ENCODE measurements at regions not wholly inside any gene's neighbourhood (a gene's known extent, or its start where the extent isn't known, plus 50 kb on each side); places are given as distances from the start of the nearest gene placed in this dataset.

- Mint-ChIP-seq H3K4me3 (no peak overlapping the region), H3K27ac (no peak overlapping the region), H3K4me1 (no peaks in the 10 kb centered on the region), H3K27me3 (peaks cover 15% of the 10 kb centered on the region), H3K9me3 (peaks cover 7 to 19% of the 10 kb centered on the region in 2 donors)
- ATAC-seq (no peak), DNase-seq (no peak)
Measured at GRCh38 chr4:155521382-155521781, 144.6 kb upstream of the MAP9 start.

- Mint-ChIP-seq H3K27ac (no peak overlapping the region), H3K4me3 (no peak overlapping the region), H3K9me3 (no peaks in the 10 kb centered on the region), H3K27me3 (peaks cover 7% of the 10 kb centered on the region), H3K4me1 (no peaks in the 10 kb centered on the region)
- DNase-seq (no peak), ATAC-seq (no peak)
Measured at GRCh38 chr4:155515444-155516075, 138.8 kb upstream of the MAP9 start.

GRCh38 chr4:155514628-155515027 lies 137.9 kb upstream of the MAP9 start:
- no peaks in the 10 kb centered on the region for H3K9me3 Mint-ChIP-seq
- DNase-seq (no peak), ATAC-seq (no peak)
- no peak overlapping the region for H3K27ac Mint-ChIP-seq
- H3K4me1 Mint-ChIP-seq = no peaks in the 10 kb centered on the region
- peaks cover 7% of the 10 kb centered on the region for H3K27me3 Mint-ChIP-seq
- H3K4me3 Mint-ChIP-seq = no peak overlapping the region

- DNase-seq (no peak), ATAC-seq (no peak)
- H3K9me3 Mint-ChIP-seq = no peaks in the 10 kb centered on the region
- no peak overlapping the region for H3K27ac Mint-ChIP-seq
- peaks cover 7% of the 10 kb centered on the region for H3K27me3 Mint-ChIP-seq
- no peaks in the 10 kb centered on the region for H3K4me1 Mint-ChIP-seq
- no peak overlapping the region for H3K4me3 Mint-ChIP-seq
Measured at GRCh38 chr4:155512817-155513216, 136.1 kb upstream of the MAP9 start.

GRCh38 chr4:155512046-155512445 lies 135.3 kb upstream of the MAP9 start:
- Mint-ChIP-seq H3K9me3 (no peaks in the 10 kb centered on the region), H3K4me1 (no peaks in the 10 kb centered on the region), H3K27me3 (peaks cover 7% of the 10 kb centered on the region), H3K27ac (no peak overlapping the region), H3K4me3 (no peak overlapping the region)
- DNase-seq (no peak), ATAC-seq (no peak)

- DNase-seq (no peak), ATAC-seq (no peak)
- Mint-ChIP-seq H3K4me1 (no peaks in the 10 kb centered on the region), H3K27me3 (peaks cover 7% of the 10 kb centered on the region), H3K27ac (no peak overlapping the region), H3K9me3 (no peaks in the 10 kb centered on the region), H3K4me3 (no peak overlapping the region)
Measured at GRCh38 chr4:155510771-155511170, 134.0 kb upstream of the MAP9 start.

- no peak overlapping the region for H3K27ac Mint-ChIP-seq
- H3K27me3 Mint-ChIP-seq = peaks cover 4% of the 10 kb centered on the region
- ATAC-seq = no peak
- no peak for DNase-seq
- no peaks in the 10 kb centered on the region for H3K4me1 Mint-ChIP-seq
- H3K9me3 Mint-ChIP-seq = no peaks in the 10 kb centered on the region
- H3K4me3 Mint-ChIP-seq = no peak overlapping the region
Measured at GRCh38 chr4:155509555-155509954, 132.8 kb upstream of the MAP9 start.

- ATAC-seq = no peak
- no peaks in the 10 kb centered on the region for H3K4me1 Mint-ChIP-seq
- no peak for DNase-seq
- no peaks in the 10 kb centered on the region for H3K27me3 Mint-ChIP-seq
- H3K9me3 Mint-ChIP-seq = no peaks in the 10 kb centered on the region
- H3K27ac Mint-ChIP-seq = no peak overlapping the region
- H3K4me3 Mint-ChIP-seq = no peak overlapping the region
Measured at GRCh38 chr4:155506745-155507144, 130.0 kb upstream of the MAP9 start.

- Mint-ChIP-seq H3K4me1 (no peaks in the 10 kb centered on the region), H3K4me3 (no peak overlapping the region), H3K27ac (no peak overlapping the region), H3K27me3 (no peaks in the 10 kb centered on the region), H3K9me3 (no peaks in the 10 kb centered on the region)
- ATAC-seq (no peak), DNase-seq (no peak)
Measured at GRCh38 chr4:155505321-155505720, 128.6 kb upstream of the MAP9 start.

GRCh38 chr4:155497306-155497705 lies 120.5 kb upstream of the MAP9 start:
- H3K27me3 Mint-ChIP-seq = peaks cover 8% of the 10 kb centered on the region
- no peak overlapping the region for H3K4me3 Mint-ChIP-seq
- no peak overlapping the region for H3K27ac Mint-ChIP-seq
- no peaks in the 10 kb centered on the region for H3K4me1 Mint-ChIP-seq
- H3K9me3 Mint-ChIP-seq = no peaks in the 10 kb centered on the region
- ATAC-seq = no peak
- no peak for DNase-seq

GRCh38 chr4:155496294-155496626 lies 119.5 kb upstream of the MAP9 start:
- Mint-ChIP-seq H3K27ac (no peak overlapping the region), H3K9me3 (no peaks in the 10 kb centered on the region), H3K4me1 (no peaks in the 10 kb centered on the region), H3K4me3 (no peak overlapping the region), H3K27me3 (peaks cover 8% of the 10 kb centered on the region)
- DNase-seq = no peak
- ATAC-seq = no peak

GRCh38 chr4:155495572-155496293 lies 119.0 kb upstream of the MAP9 start:
- no peaks in the 10 kb centered on the region for H3K9me3 Mint-ChIP-seq
- no peak overlapping the region for H3K27ac Mint-ChIP-seq
- no peak for ATAC-seq
- H3K4me1 Mint-ChIP-seq = no peaks in the 10 kb centered on the region
- H3K27me3 Mint-ChIP-seq = peaks cover 8% of the 10 kb centered on the region
- H3K4me3 Mint-ChIP-seq = no peak overlapping the region
- no peak for DNase-seq

- DNase-seq = no peak
- no peak for ATAC-seq
- Mint-ChIP-seq H3K27ac (no peak overlapping the region), H3K4me1 (no peaks in the 10 kb centered on the region), H3K27me3 (peaks cover 8% of the 10 kb centered on the region), H3K4me3 (no peak overlapping the region), H3K9me3 (no peaks in the 10 kb centered on the region)
Measured at GRCh38 chr4:155494037-155494718, 117.4 kb upstream of the MAP9 start.

GRCh38 chr4:155491336-155492120 lies 114.8 kb upstream of the MAP9 start:
- peaks cover 8% of the 10 kb centered on the region for H3K27me3 Mint-ChIP-seq
- H3K4me1 Mint-ChIP-seq = no peaks in the 10 kb centered on the region
- H3K9me3 Mint-ChIP-seq = no peaks in the 10 kb centered on the region
- ATAC-seq = no peak
- no peak for DNase-seq
- H3K4me3 Mint-ChIP-seq = no peak overlapping the region
- no peak overlapping the region for H3K27ac Mint-ChIP-seq

GRCh38 chr4:155489271-155489670 lies 112.5 kb upstream of the MAP9 start:
- Mint-ChIP-seq H3K4me1 (no peaks in the 10 kb centered on the region), H3K9me3 (no peaks in the 10 kb centered on the region), H3K27me3 (no peaks in the 10 kb centered on the region), H3K4me3 (no peak overlapping the region), H3K27ac (no peak overlapping the region)
- DNase-seq = no peak
- no peak for ATAC-seq

- no peaks in the 10 kb centered on the region for H3K27me3 Mint-ChIP-seq
- H3K27ac Mint-ChIP-seq = no peak overlapping the region
- no peak for ATAC-seq
Measured at GRCh38 chr4:155488691-155489090, 111.9 kb upstream of the MAP9 start.

More at GRCh38 chr4:155488691-155489090, 111.9 kb upstream of the MAP9 start:
- H3K9me3 Mint-ChIP-seq = no peaks in the 10 kb centered on the region
- no peak overlapping the region for H3K4me3 Mint-ChIP-seq
- no peaks in the 10 kb centered on the region for H3K4me1 Mint-ChIP-seq
- DNase-seq = no peak
